M059J (cell line): ENCODE measurements at regions not wholly inside any gene's neighbourhood (a gene's known extent, or its start where the extent isn't known, plus 50 kb on each side); places are given as distances from the start of the nearest gene placed in this dataset.

Source experiments
- DNase-seq: peaks from one replicate; pipeline ENCODE4 v3.0.0-alpha.2; 2012; ENCODE audit warnings: low read depth

GRCh38 chr20:22431419-22431818 lies 153.0 kb downstream of the FOXA2 start:
- no peak for DNase-seq

- no peak for DNase-seq
Observed at GRCh38 chr20:22430746-22431168, 153.6 kb downstream of the FOXA2 start.

GRCh38 chr20:22430154-22430745 lies 154.1 kb downstream of the FOXA2 start:
- peak; percentile 90 for DNase-seq

- no peak for DNase-seq
Observed at GRCh38 chr20:22429175-22430153, 154.9 kb downstream of the FOXA2 start.

- peak; percentile 63 for DNase-seq
Observed at GRCh38 chr20:22428051-22428450, 156.3 kb downstream of the FOXA2 start.

- no peak for DNase-seq
Observed at GRCh38 chr20:22426772-22427171, 157.6 kb downstream of the FOXA2 start.

- no peak for DNase-seq
Observed at GRCh38 chr20:22425344-22426295, 158.8 kb downstream of the FOXA2 start.

GRCh38 chr20:22423190-22423832 lies 161.1 kb downstream of the FOXA2 start:
- DNase-seq, result no peak

- DNase-seq, result no peak
Observed at GRCh38 chr20:22420116-22420598, 164.2 kb downstream of the FOXA2 start.

GRCh38 chr20:22418738-22419137 lies 165.6 kb downstream of the FOXA2 start:
- no peak for DNase-seq

- DNase-seq, result peak; percentile 94
Observed at GRCh38 chr20:22414305-22414742, 170.0 kb downstream of the FOXA2 start.

GRCh38 chr20:22412977-22413868 lies 171.1 kb downstream of the FOXA2 start:
- no peak for DNase-seq

- DNase-seq, result peak; percentile 96
Observed at GRCh38 chr20:22411627-22412450, 172.5 kb downstream of the FOXA2 start.

- no peak for DNase-seq
Observed at GRCh38 chr20:22411286-22411626, 173.1 kb downstream of the FOXA2 start.

GRCh38 chr20:22410556-22411130 lies 173.7 kb downstream of the FOXA2 start:
- DNase-seq, result no peak

GRCh38 chr20:22408521-22409402 lies 175.6 kb downstream of the FOXA2 start:
- DNase-seq, result peak; percentile 46

GRCh38 chr20:22407237-22408193 lies 176.9 kb downstream of the FOXA2 start:
- DNase-seq, result peak; percentile 27
